Fibroblast of lung (primary cell): ENCODE measurements at regions not wholly inside any gene's neighbourhood (a gene's known extent, or its start where the extent isn't known, plus 50 kb on each side); places are given as distances from the start of the nearest gene placed in this dataset.

Experiments
- CTCF ChIP-seq, 2 donors: IDR thresholded peaks in 1 of 2; conservative IDR thresholded peaks in 1 of 2; 1 replicate in 1 of 2; 2 replicates in 1 of 2; pipeline ENCODE4 v1.5.1; 2011 to 2012; ENCODE audit warnings: low read length in 2 of 2, control low read depth in 1 of 2, inconsistent platforms in 1 of 2, low read depth in 1 of 2, mild to moderate bottlenecking in 1 of 2
- EZH2 ChIP-seq: IDR thresholded peaks from 2 replicates; pipeline ENCODE4 v1.5.1; 2012; ENCODE audit warnings: low read length, control low read depth, mild to moderate bottlenecking; ENCODE audit errors: missing control alignments

GRCh38 chr3:81152156-81152555 lies 609.3 kb downstream of the GBE1 start:
- no peak for TF ChIP-seq EZH2
- TF ChIP-seq CTCF (conservative IDR thresholded peaks at IDR 0.05 in 1 of 2, IDR thresholded peaks at IDR 0.05 in 1 of 2; ENCODE audit: low read depth in 1 of 2, low read length in 2 of 2), result no peak
